HG03342 (cell line): ENCODE measurements at regions not wholly inside any gene's neighbourhood (a gene's known extent, or its start where the extent isn't known, plus 50 kb on each side); places are given as distances from the start of the nearest gene placed in this dataset.
"Not testable (repeated sequence)": the region's sequence is repeated elsewhere in the genome, so short reads cannot be mapped to it uniquely, and the experiment has no call there.

Experiments used
- ATAC-seq: cut with Tn5 transposase; IDR thresholded peaks from one replicate; pipeline ENCODE4 v1.9.1; 2021; ENCODE audit warnings: mild to moderate bottlenecking, moderate library complexity; ENCODE audit not compliant: unreplicated experiment

DNA sequence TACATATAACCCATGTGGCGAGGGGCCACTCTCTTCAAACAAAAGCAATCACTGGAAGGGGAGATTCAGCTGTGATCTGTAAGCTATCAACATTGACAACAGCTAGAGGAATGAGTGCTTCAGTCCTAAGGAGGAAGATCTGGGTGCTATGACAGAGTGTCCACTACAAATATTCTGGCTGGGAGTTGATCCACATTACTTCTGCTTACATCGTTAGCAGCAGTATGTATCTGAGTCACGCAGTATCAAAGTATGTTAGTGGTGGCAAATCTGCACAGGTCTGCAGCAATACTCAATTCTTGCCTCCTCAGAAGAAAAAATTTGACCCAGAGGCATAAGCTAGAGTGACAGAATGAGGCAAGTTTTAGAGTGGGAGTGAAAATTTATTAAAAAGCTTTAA lies 267.0 kb downstream of the PTH2R start:
- no peak for ATAC-seq

DNA sequence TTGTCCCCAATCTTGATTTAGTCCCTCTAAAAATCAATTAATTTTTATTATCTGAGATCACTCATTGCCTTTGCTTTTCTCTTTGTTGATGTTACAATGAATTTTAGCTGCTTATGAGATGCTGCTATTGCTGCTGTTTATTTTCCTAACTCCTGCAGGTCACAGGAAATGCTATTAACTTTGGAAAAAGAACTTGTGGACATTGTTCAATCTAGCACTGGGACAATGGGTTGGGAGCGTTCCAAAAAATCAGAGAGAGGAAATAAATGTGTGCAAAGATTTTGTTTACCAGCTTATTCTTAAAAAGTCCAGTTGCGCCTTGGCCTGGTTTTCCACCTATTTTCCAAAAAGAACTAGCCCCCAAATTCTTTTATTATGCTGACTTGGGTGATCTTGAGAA lies 268.3 kb downstream of the PTH2R start:
- no peak for ATAC-seq

DNA sequence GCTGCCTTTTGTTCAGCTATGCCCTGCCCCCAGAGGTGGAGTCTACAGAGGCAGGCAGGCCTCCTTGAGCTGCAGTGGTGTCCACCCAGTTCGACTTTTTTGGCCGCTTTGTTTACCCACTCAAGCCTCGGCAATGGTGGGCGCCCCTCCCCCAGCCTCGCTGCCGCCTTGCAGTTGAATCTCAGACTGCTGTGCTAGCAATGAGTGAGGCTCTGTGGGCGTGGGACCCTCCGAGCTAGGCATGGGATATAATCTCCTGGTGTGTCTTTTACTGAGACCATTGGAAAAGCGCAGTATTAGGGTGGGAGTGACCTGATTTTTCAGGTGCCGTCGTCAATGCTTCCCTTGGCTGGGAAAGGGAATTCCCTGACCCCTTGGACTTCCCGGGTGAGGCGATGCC lies 279.3 kb downstream of the PTH2R start:
- not testable (repeated sequence) for ATAC-seq

DNA sequence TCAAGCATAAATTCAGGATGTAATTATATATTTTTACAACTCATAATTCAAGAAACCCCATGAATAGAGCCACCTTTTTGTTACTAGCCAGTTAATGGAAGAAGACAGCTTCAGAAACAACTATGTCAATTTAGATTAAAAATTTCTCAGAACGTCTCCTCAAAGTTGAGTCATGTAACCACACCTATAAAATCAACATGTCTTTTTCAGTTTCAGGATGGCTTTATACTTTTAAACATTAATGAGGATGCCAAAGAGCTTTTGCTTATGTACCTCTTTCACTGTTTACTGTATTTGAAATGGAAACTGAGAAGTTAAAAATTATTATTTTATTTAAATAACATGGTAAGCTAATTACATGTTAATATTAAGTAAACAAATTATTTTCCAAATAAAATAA lies 280.1 kb downstream of the PTH2R start:
- no peak for ATAC-seq

DNA sequence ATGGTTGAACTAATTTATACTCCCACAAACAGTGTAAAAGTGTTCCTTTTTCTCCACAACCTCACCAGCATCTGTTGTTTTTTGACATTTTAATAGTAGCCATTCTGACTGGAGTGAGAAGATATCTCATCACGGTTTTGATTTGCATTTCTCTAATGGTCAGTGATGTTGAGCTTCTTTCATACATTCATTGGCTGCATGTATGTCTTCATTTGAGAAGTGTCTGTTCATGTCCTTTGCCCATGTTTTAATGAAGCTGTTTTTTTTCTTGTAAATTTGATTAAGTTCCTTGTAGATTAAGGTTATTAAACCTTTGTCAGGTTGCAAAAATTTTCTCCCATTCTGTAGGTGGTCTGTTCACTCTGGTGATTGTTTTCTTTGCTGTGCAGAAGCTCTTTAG lies 281.1 kb downstream of the PTH2R start:
- not testable (repeated sequence) for ATAC-seq

DNA sequence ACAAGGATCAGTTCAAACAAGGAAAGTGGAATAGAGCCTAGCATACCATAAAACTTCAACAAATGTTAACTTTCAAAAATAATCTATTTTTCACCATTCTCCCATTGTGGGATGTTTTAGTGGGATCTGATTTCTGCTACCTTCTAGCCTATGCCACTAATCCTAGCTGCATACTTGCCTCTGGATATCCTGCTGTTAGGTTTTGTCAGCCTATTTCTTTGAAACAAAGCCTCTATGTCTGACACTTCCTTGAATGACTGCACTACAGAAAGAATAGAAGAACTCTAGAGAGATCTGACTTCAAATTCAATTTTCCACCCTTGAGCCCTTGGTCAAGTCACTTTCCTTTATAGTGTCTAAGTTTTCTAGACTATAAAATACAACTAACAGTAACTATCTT lies 291.5 kb downstream of the PTH2R start:
- no peak for ATAC-seq

DNA sequence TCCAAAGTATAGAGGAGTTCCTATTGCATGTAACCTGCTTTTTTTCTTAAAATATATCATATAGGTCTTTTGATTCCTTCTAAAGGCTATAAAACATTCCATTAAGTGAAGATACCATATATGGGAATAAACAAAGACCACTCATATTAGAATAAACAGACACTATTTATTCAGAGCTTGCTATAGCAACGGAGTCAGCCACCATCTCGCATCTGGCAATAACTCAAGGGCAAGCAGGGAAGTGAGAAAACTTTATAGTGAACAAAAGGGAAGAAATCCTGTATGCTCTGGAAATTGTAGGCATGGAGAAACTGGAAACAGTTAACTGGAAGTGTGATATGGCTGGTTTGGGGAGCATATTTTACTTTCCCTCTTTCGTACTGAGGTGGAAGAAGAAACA lies 301.9 kb downstream of the PTH2R start:
- no peak for ATAC-seq

DNA sequence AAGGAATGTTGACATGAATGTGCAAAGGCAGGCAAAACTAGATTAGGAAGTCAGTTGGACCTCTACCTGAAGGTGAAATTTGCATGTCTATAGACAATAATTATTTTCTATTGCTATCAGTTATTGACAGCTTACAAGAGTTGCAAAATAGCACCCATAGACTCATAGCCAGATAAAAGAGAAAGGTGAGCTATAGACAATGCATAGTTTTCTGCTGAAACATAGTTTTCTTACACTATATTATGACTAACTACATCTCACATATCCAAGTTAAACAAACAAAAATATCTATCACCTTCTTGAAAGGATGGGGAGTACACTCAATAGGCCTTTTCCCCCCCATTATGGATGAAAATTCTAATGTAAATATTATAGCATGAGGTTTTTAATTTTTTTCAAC lies 305.0 kb downstream of the PTH2R start:
- no peak for ATAC-seq

DNA sequence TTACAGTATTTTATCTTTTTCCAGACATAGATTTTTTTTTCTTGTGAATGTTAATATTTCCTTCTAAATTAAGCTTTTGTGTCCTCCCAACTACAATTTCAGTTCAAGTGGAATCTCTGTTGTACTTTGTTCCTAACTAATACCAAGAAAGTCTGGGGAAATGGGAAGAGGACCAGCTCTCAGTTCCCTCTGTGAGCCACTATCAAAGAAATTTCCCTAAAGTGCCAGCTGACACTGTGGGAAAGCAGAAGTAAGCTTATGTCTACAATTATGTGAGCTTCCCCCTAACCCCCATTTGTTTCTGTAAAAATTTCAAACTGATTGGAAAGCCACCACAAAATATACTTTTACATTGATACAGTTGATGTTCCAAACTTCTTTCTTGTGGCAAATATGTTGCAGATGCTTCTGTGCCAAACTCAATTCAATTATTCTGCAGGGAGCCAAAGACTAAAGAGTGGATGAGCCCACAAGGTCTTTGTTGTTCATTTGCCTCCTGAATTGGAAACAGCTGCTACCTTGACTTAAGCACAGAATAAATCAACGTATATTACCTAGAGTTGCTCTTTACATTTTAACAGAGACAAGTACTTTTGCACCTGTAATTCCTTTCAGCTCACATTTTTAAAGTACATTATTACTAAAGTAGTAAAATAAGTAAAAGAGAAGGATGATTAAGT lies 306.6 kb downstream of the PTH2R start:
- no peak for ATAC-seq

DNA sequence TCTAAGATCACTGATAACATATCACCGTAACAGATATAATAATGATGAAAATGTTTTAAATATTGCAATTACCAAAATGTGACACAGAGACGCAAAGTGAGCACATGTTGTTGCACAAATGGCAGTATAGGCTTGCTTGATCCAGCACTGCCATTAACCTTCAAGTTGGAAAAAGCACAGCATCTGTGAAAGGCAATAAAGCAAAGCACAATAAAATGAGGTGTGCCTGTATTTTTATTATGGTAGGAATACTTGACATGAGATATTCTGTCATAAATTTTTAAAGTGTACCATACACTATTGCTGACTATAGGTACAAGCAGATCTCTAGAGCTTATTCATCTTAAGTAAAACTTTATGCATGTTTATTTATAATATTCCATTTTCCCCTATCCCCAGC lies 312.2 kb downstream of the PTH2R start:
- ATAC-seq = no peak

DNA sequence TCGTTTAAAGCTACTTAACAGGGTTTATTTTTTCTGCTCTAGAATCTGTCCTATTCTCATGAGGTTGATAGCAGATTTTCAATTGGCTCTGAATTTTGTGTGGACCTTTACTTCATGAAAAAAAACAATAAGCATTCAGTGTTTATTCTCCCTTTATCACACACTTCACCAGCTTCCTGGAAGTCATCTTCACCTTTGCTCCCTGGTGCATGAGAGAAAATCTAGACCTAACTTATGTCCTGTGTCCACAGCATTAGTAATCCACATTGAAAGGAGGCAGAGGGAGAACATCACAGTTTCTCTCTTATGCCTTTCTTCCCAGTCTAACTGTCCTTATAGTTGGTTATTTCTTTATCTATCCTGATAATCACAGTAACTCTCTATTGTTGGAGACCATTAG lies 316.1 kb downstream of the PTH2R start:
- no peak for ATAC-seq

DNA sequence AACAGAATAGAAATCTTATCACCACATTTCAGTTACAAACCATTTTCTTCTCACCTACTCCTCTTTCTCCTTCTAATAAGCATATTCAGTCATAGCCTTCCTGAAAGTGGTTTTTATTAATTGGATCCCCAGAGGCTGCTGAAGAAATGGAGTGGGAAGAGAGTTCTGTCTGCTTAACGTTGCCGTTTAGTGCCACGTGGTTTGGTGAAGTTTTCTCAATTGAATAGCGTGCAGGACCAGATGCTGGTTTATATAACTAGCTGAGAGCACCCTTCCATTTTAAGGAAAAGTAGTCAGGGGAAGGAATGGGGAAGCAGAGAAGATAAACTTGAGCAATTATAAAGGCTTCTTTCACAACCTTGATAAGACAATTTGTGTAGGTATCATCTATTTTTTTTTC lies 318.7 kb downstream of the PTH2R start:
- ATAC-seq = no peak

DNA sequence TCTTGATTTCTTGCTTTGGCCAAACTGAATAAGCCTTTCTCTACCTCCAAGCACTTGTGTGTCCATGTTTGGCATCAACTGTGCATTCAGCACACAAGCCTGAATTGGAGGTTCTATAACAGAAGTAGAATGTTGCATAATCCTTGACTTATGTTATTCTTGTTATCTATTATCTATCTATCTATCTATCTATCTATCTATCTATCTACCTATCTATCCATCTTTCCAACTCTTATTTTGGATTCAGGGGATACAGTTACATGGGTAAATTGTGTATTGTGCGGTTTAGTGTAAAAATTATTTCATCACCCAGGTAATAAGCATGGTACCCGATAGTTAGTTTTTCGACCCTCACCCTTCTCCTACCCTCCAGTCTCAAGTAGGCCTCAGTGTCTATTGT lies 319.6 kb downstream of the PTH2R start:
- ATAC-seq = no peak

DNA sequence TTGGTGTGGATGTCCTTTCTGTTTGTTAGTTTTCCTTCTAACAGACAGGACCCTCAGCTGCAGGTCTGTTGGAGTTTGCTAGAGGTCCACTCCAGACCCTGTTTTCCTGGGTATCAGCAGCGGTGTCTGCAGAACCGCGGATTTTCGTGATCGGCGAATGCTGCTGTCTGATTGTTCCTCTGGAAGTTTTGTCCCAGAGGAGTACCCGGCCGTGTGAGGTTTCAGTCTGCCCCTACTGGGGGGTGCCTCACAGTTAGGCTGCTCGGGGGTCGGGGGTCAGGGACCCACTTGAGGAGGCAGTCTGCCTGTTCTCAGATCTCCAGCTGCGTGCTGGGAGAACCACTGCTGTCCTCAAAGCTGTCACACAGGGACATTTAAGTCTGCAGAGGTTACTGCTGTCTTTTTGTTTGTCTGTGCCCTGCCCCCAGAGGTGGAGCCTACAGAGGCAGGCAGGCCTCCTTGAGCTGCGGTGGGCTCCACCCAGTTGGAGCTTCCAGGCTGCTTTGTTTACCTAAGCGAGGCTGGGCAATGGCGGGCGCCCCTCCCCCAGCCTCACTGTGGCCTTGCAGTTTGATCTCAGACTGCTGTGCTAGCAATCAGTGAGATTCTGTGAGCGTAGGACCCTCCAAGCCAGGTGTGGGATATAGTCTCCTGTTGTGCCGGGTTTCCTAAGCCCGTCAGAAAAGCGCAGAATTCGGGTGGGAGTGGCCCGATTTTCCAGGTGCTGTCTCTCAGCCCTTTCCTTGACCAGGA lies 345.2 kb downstream of the PTH2R start:
- ATAC-seq = not testable (repeated sequence)

DNA sequence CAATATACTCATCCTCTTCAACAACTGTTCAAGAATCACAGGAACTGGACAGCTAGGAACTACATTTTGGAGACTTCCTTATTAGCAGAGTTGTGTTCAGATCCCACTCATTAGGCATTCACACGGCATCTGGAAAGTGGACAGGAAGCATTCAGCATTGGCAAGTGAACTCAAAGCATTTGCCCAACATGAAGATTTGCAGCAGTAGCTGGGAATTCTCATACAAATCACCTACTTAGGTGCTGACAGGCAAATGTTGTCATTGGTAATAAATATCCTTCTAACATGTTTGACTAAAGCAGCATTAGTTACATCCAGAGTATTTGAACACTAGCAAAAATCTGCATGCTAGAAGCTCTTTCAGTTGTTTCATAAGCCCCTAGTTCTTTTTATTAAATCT lies 350.8 kb downstream of the PTH2R start:
- no peak for ATAC-seq

DNA sequence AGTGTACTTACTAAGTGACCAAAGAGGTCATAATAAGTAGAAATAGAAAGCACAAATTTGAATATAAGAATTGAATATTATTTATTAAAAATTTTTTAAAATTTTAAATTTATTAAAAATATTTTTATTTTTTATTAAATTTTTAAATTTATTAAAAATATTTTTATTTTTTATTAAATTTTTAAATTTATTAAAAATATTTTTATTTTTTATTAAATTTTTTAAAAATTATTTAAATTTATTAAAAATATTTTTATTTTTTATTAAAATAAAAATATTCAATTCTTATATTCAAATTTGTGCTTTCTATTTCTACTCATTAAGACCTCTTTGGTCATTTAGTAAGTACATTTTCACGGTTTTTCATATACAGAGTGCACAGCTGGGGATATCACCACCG lies 366.5 kb downstream of the PTH2R start:
- ATAC-seq = not testable (repeated sequence)

DNA sequence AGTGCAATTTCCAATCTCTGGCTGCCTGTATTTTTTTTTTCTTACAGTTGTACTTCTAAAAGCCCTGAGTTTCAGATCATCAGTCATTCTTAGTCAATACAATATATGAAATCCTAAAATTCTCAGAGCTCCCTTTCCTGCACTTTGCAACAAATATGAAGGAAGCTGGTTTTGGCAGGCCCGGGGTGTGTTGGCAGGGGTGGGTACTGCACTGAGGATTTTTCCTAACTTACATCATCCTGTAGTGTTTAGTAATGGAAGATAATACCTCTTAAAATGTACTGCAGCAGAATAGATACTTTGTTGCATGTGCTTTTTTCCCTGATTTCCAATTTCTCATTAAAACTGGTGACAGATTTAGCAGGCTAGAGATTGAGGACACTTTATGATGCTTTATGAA lies 374.6 kb downstream of the PTH2R start:
- ATAC-seq = no peak

DNA sequence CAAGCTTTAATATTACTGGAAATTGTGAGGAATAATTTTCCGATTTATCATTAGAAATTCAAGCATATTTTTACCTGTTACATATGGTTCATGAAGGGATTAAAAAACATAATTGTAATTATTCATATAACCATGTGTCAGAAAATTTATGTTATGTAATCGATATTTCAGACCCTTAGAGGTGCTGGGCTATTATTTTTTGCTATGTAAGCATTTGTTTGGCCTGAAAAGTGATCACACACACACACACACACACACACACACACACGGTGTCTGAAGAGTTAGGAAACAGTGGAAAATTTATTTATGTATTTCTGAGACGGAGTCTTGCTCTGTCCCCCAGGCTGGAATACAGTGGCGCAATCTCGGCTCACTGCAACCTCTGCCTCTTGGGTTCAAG lies 375.5 kb downstream of the PTH2R start:
- ATAC-seq = no peak

DNA sequence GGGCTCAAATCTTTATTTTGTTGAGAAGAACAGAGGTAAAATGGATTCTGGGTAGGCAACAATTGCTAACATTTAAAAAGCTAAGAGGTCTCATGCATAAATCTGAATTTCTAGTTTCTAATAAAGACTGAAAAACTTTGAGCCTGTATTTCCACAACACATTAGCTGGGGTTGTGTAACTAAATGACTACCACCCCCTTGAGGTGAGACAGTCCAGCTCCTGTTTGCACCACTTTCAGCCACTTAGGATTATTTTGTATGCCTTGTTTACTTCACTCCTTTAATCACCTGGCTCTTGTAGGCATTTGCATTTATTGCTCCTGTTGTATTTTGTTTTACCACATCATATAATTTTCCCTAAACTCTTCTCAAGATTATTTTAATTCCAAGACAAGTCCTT lies 376.6 kb downstream of the PTH2R start:
- no peak for ATAC-seq

DNA sequence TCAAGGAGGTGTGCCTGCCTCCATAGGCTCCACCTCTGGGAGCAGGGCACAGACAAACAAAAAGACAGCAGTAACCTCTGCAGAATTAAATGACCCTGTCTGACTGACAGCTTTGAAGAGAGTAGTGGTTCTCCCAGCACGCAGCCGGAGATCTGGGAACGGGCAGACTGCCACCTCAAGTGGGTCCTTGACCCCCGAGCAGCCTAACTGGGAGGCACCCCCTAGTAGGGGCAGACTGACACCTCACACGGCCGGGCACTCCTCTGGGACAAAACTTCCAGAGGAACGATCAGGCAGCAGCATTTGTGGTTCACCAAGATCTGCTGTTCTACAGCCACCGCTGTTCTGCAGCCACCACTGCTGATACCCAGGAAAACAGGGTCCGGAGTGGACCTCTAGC lies 378.2 kb downstream of the PTH2R start:
- not testable (repeated sequence) for ATAC-seq

DNA sequence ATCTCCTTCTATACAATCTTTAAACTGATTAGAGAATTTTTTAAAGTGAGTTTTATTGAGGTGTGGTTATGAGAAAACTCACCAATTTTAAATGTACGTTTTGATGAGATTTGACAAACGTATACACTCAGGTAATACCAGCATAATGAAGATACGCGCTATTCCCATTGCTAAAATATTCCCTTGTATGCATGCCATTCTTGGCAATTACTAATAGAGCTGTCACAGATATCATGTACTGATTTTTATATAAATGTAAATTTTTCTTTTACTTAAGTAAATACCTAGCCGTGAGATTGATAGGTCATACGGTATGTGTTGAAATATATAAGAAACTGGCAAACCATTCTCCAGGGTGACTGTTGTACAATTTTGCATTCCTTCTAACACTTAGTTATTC lies 384.7 kb downstream of the PTH2R start:
- no peak for ATAC-seq

DNA sequence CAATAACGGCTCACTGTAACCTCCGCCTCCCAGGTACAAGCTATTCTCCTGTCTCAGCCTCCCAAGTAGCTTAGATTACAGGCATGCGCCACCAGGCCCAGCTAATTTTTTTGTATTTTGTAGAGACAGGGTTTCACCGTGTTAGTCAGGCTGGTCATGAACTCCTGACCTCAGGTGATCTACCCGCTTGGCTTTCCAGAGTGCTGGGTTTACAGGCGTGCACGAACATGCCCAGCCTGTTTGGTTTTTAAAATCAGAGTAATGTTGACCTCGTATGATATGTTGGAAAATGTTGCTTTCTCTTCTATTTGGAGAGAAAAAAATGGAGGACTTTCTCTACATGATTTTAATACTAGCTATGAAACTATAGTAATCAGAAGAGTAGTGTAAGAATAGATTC lies 386.2 kb downstream of the PTH2R start:
- no peak for ATAC-seq

DNA sequence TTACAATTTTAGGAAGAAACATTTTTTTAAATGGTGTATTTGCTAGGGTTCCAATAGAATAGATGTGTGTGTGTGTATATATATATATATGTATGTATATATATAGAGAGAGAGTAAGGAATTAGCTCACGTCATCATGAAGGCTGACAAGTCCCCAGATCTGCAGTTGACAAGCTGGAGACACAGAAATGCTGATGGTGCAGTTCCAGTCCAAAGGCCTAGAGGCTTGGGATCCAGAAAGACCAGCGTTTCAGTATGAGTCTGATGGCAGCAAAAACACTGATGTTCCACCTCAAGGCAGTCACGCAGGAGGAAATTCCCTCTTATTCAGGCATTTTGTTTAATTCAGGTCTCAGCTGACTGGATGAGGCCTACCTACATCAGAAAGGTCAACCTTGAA lies 386.8 kb downstream of the PTH2R start:
- no peak for ATAC-seq
